HG02678 (cell line): ENCODE measurements at regions not wholly inside any gene's neighbourhood (a gene's known extent, or its start where the extent isn't known, plus 50 kb on each side); places are given as distances from the start of the nearest gene placed in this dataset.
"Not testable (repeated sequence)": the region's sequence is repeated elsewhere in the genome, so short reads cannot be mapped to it uniquely, and the experiment has no call there.

Experiments used
- ATAC-seq: cut with Tn5 transposase; IDR thresholded peaks from one replicate; pipeline ENCODE4 v1.9.1; 2021; ENCODE audit warnings: mild to moderate bottlenecking, moderate library complexity; ENCODE audit not compliant: unreplicated experiment

DNA sequence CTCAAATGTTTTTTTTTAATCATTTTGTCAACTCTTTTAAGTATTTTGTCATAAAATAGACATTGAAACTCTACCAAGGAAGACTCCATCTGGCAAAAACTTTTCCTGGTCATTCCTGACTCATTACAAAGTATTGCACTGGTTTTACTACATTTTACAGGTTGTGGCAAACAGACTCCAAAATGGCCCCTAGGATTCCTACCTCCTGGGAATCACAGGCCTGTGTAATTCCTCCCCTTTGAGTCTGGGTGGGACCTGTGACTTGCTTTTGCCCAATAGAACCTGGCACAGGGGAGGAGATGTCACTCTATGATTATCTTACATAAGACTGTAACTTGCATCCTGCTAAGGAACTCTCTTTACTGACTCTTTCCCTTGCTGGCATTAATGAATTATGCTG lies 123.6 kb upstream of the KCNJ6 start:
- ATAC-seq = no peak

DNA sequence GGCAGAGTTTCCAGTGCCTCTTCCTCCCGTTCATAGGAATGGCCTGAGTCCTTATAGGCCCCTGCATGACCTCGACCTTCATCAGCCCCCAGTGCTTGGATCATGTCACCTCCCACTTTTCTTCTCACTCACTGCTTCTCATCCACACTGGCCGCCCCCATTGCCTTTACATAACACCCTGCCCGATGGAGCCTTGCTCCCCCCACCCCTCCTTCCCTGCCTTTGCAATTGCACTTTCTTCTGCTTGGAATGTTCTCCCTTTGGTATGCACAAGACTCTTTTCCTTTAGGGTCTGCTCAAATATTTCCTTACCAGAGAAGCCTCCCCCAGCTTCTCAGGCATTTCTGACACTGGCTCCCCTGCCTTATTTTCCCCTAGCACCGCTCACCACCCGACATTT lies 125.2 kb upstream of the KCNJ6 start:
- ATAC-seq = no peak

GRCh38 chr21:38042246-38042645 lies 126.0 kb upstream of the KCNJ6 start:
- ATAC-seq = no peak

DNA sequence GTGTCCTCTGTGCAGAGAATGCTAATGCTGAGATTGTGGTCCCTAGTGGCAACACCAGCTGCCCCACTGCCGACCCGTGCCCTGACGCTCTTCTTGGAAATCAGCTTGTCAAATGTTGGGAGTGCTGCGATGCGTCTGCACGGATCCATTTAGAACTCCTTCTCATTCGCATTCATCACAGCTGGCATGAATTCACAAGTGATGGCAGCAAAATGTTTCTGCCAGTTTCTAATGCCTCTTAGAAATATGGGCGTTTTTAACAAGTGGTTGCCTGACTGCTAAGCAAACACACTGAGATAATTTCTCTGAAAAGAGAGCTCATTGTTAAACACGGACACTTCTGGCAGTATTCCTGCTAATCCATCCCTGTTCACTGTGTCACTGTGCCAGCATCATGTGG lies 131.9 kb upstream of the KCNJ6 start:
- no peak for ATAC-seq

GRCh38 chr21:38054334-38054733 lies 138.1 kb upstream of the KCNJ6 start:
- no peak for ATAC-seq

DNA sequence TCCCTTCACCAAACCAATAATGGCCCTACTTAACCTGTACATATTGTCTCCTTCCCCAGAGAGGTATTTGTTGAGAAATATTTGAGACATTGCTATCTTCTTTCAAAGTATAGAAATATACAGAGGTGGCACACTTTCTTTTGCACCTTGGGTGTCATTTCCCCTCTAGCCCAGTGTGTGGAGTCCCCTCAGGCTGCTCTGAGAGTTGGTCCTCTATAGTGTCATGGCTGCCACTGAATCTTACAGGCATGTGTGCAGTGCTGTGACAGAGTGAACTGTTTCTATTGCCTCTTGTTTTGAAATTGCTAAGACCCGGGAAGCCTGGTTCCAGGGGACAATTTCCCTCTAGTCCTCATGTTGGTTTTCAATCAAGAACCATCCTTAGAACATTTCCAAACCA lies 140.2 kb upstream of the KCNJ6 start:
- no peak for ATAC-seq

DNA sequence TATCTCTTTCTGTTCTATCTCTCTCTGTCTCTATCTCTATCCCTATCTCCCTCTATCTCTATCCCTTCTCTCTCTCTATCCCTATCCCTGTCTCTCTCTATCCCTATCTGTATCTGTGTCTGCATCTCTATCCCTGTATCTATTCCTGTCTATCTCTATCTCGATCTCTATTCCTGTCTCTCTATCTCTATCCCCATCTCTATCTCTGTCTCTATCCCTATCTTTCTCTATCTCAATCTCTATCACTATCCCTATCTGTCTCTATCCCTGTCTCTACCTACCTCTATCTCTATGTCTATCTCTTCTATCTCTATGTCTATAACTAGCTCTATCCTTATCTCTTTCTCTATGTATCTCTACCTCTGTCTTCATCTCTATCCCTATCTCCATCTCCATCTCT lies 141.4 kb upstream of the KCNJ6 start:
- ATAC-seq = no peak

DNA sequence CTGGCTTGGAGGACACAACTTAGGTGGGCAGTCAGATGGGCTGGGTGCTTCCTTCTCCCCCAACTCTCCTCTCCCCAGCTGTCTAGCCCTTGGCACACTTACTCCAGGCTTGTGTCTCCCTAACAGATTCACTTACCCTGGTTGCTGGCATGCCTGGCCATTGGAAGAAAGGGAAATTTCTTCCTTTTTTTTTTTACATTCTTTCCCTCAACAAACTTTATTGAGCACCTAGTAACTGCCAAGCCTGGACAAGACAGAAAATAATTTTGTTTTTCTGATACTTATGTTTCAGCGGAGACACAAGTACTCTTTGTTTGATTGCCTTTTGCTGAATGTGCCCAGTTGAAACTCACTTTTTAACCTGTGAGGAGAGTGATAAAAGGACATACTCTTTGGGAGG lies 144.3 kb upstream of the KCNJ6 start:
- no peak for ATAC-seq

- no peak for ATAC-seq
Measured at GRCh38 chr21:38067086-38067739, 151.0 kb upstream of the KCNJ6 start.

- ATAC-seq = no peak
Measured at GRCh38 chr21:38072489-38072888, 156.2 kb upstream of the KCNJ6 start.

DNA sequence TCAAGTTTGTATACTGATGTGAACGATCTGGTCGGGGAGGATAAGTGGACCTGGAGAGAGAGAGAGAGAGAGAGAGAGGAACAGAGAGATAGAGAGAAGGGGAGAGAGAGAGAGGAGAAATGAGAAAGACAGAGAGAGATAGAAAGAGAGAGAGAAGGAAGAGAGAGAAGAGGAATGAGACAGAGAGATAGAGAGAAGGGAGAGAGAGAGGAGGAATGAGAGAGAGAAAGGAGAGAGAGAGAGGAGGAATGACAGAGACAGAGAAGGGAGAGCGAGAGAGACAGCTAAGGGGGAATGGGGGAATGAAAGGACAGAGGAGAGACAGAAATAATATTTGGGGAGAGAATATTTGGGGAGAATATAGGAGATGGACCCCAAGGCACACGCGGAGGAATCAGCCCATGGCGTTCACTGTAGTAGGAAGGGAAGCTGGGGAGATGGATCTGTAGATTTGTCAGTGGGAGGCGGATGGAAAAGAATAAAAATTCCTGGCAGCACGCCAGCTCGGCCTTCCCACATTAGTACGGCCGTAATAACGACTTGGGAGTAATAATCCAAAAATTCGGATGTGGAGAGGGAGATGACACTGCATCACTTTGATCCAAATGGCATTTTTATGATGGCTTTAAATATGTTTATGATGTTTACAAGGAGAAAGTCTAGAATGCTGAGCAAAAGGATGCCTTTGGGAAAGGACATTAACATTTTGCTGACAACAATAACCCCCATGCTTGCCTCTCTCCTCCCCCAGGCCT lies 159.8 kb upstream of the KCNJ6 start:
- no peak for ATAC-seq

DNA sequence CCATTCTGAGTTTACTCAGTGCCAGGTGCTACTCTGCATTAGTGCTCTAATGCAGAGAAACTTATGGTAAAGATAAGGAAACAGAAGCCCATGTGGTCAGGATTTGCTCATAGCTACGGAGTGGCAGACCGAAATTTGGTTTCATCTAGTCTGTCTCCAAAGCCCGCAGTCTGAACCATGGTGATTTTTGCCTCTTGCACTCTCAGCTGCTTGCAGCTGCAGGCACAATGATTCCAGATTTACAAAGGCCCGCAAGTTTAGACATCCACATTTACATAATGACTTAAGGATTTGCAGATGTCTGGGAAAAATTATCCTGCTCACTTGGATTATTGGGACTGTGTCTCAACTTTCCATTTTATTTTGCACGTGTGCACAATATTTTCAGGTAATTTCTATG lies 161.3 kb upstream of the KCNJ6 start:
- ATAC-seq = no peak

DNA sequence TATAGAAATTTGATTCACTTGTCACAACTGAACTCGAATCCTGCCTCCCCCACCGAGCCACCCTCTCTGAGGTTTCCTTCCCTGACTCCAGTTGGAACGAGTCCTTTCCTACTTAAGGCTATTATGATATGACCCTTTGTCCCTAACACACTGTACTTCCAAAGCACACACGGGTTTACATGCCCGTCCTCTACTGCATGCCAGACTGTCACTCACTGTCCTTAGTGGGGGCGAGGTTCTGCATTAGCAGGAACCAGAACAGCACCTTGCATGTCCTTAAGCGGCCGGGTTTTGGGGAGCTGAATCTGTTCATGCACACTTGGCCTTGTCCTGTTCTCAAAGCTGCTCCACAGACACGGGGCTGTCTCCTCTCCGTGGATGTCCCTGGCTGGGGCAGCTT lies 164.6 kb upstream of the KCNJ6 start:
- no peak for ATAC-seq

DNA sequence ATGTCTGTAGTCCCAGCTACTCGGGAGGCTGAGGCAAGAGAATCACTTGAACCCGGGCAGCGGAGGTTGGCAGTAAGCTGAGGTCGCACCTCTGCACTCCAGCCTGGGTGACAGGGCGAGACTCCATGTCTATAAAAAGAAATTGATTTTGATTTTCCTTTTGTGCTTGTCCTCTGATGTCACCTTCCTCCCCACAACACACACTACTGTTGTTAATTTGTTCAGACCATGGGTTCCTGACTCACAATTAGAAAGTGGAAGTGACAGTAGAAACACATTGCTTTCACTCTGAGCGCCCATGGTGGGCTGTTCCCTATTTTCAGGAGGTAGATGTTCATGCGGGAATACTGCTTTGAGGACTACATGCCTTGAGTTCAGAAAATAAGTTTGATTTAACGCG lies 165.5 kb upstream of the KCNJ6 start:
- no peak for ATAC-seq

- ATAC-seq = no peak
Measured at GRCh38 chr21:38082936-38083485, 166.8 kb upstream of the KCNJ6 start.

DNA sequence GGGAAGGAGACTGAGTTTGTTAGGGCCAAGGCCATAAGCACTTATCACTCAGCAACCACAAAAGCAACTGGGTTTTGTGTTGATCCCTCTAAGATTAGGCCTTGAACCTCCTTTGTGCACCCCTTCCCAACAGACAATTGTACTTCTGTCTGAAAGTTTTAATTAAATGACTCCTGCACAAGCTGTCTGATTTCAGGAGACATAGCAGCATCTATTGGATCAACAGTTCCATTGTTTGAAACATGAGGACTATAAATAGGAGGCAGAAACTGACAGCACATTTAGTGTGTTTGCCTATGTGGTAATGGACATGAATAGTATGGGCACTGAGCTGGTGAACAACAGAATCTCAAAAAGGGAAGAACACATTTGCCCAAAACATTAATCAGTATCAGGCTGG lies 167.3 kb upstream of the KCNJ6 start:
- ATAC-seq = no peak

DNA sequence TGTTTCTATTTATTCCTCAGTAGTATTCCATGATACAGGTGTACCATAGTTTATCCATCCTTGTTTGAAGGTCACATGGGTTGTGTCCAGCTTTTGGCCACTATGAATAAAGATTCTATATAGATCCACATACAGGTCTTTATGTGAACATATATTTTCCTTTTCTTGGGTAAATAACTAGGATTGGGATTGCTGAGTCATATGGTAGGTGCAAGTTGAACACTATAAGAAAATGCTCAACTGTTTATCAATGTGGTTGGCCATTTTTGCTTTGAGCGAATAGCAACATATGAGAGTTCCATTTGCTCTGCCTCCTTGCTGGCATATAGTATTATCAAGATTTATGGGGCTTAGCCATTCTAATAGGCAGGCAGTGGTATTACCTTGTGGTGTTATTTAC lies 170.2 kb upstream of the KCNJ15 start:
- ATAC-seq = no peak

DNA sequence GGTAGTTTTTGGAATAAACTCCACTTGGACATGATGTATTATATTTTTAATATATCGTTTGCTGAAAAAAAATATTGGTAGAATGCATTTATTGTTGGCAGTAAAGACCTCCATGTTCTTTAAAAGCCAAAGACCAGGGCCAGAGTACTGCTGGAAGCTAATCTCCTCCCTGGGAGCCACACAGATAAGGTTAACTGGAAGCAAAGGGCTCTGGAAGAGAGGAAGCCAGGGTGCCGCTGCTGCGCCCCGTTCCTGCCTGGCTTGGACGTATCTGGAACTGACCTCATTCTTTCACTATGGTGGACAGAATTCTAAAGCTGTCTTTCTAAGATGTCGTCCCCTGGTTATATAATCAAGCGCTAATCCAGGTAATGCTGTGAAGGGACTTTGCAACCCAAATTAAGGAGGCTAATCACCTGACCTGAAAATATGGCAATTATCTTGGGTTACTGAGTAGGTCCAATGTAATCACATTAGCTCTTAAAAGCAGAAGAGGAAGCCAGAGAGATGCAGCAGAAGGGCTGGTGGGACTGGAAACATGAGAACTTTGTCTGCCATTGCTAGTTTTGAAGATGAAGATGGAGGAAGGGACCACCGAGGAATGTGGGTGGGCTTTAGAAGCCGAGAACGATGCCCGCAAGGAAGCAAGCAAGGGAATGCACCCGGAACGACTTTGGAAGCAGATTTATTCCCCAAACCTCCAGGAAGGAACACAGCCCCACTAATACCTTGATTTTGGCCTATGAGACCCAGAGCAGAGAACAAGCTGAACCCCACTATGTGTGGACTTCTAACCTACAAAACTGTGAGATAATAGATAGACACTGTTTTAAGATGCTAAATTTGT lies 167.7 kb upstream of the KCNJ15 start:
- ATAC-seq = no peak

GRCh38 chr21:38089763-38090046 lies 167.1 kb upstream of the KCNJ15 start:
- no peak for ATAC-seq

DNA sequence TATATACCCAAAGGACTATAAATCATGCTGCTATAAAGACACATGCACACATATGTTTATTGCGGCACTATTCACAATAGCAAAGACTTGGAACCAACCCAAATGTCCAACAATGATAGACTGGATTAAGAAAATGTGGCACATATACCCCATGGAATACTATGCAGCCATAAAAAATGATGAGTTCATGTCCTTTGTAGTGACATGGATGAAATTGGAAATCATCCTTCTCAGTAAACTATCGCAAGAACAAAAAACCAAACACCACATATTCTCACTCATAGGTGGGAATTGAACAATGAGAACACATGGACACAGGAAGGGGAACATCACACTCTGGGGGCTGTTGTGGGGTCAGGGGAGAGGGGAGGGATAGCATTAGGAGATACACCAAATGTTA lies 165.7 kb upstream of the KCNJ15 start:
- ATAC-seq = not testable (repeated sequence)

GRCh38 chr21:38092051-38092450 lies 164.7 kb upstream of the KCNJ15 start:
- no peak for ATAC-seq

DNA sequence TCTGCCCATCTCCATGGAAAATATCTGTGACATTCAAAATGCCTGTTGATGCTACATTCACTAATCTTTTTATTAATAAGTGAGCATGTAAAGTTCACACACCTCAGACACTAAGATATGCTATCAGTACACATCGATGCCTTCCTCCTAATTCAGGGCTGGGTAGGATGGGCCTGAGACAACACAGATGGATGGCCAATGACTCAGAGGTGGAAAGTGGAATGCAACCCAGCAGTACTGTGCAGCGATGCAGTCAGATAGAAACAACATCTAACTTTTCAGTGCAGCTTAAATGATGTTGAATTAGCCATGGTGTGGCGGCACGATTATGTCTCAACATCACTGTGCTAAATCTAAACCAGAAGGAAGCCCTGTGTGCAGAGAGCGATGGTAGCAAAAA lies 161.6 kb upstream of the KCNJ15 start:
- ATAC-seq = no peak
